ENCODE measurements at regions not wholly inside any gene's neighbourhood (a gene's known extent, or its start where the extent isn't known, plus 50 kb on each side); places are given as distances from the start of the nearest gene placed in this dataset.
A peak's percentile ranks its signal among the peaks of the same experiment; 100 is the strongest.

DNA sequence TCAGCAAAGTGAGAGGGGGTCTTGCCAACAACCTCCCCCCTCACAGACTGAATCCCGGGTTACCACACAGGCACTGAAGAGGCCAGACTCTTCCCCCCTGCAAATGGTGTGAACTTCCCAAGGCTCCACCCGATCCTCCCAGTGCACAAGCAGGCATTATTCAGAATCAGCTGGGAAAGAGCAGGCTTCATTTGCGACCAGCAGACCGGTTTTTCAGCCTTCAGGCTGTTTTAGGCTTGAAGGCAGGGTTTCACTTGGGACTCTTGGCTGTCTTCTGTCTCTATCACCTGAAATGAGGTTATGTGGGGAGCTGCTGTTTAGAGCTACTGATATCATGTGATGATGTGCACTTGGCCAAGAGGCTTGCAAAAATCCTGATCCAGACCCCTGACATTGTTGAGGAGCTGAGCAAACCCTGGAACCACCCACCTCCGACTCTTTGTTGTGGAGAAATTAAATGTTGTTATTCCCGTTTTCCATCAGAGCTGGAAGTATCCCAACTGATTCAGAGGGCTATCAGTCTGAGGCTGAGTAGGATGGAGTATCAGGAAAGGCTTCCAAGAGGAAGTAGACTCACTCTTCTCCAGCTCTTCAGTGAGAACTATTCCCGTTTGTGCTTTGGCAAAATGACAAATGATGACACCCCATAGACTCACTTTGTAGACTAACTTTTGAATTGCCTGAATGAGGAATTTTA lies 63.3 kb upstream of the ZFR start (continued):
- TF ChIP-seq, protein P1, sequence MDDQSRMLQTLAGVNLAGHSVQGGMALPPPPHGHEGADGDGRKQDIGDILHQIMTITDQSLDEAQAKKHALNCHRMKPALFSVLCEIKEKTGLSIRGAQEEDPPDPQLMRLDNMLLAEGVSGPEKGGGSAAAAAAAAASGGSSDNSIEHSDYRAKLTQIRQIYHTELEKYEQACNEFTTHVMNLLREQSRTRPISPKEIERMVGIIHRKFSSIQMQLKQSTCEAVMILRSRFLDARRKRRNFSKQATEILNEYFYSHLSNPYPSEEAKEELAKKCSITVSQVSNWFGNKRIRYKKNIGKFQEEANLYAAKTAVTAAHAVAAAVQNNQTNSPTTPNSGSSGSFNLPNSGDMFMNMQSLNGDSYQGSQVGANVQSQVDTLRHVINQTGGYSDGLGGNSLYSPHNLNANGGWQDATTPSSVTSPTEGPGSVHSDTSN (IDR thresholded peaks at IDR 0.05) = peak; percentile 73; the same call in 1 of the 2 replicates
- TF ChIP-seq FOXJ3 (CRISPR knock-in tag; IDR thresholded peaks at IDR 0.05) = no peak
- TF ChIP-seq TAF1 (IDR thresholded peaks at IDR 0.05; ENCODE audit: borderline replicate concordance, low read depth, low read length) = no peak
- no peak for TF ChIP-seq YY1 (IDR thresholded peaks at IDR 0.05; ENCODE audit: low read depth)
- TF ChIP-seq NFIC (IDR thresholded peaks at IDR 0.05; ENCODE audit: borderline replicate concordance) = peak; percentile 95
- no peak for TF ChIP-seq CHD2 (IDR thresholded peaks at IDR 0.05; ENCODE audit: low read length, partially characterized antibody)
- peak; percentile 73 for TF ChIP-seq TCF12 (IDR thresholded peaks at IDR 0.05)
- TF ChIP-seq, protein P2, sequence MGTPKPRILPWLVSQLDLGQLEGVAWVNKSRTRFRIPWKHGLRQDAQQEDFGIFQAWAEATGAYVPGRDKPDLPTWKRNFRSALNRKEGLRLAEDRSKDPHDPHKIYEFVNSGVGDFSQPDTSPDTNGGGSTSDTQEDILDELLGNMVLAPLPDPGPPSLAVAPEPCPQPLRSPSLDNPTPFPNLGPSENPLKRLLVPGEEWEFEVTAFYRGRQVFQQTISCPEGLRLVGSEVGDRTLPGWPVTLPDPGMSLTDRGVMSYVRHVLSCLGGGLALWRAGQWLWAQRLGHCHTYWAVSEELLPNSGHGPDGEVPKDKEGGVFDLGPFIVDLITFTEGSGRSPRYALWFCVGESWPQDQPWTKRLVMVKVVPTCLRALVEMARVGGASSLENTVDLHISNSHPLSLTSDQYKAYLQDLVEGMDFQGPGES (IDR thresholded peaks at IDR 0.05; ENCODE audit: low read depth, low read length) = no peak
- TF ChIP-seq RXRA (IDR thresholded peaks at IDR 0.05; ENCODE audit: borderline replicate concordance, low read depth) = peak; percentile 58; the same call in 1 of the 2 replicates
- TF ChIP-seq EZH2phosphoT487 (IDR thresholded peaks at IDR 0.05; ENCODE audit: borderline replicate concordance, low read depth) = no peak

DNA sequence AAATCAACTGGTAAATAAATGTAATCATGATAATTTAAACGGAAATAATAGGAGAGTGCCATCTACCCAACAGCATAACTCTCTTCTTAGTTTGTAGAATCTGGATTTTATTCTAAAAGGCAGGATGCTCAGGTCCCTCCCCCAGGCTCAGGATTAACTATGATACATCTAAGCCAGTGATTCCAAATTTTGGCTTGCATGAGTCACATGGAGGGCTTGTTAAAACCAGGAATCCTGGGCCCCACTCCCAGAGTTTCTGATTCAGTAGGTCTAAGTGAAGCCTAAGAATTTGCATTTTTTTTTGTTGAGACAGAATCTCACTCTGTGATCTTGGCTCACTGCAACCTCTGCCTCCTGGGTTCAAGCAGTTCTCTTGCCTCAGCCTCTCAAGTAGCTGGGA lies 62.3 kb upstream of the ZFR start:
- POLR2A ChIA-PET = interaction anchor here (0.6 kb wide), 1 partner anchor 334 kb away, joined by 3 read pairs; no protein-coding TSS in a partner anchor
- no peak for DNase-seq
- H3K27me3 ChIP-seq (ENCODE audit: insufficient read depth) = no peaks in the 10 kb centered on the region
- no peaks in the 10 kb centered on the region for H3K79me2 ChIP-seq (ENCODE audit: insufficient read depth)
- H3K36me3 ChIP-seq (replicated peaks in 1 of 2; ENCODE audit: control insufficient read depth in 1 of 2, insufficient read depth in 2 of 2, low read length in 1 of 2) = no peaks in the 10 kb centered on the region
- peak overlapping the region; percentile 87 to 93 for H3K27ac ChIP-seq (ENCODE audit: low read depth in 2 of 2, low read length in 1 of 2)
- peak overlapping the region; percentile 88; the same call in 1 of the 2 replicates for H3K4me2 ChIP-seq
- H3K4me3 ChIP-seq (ENCODE audit: low read depth in 2 of 2, low read length in 1 of 2) = peak overlapping the region in 1 of 2 experiments; percentile 45; a peak in 1 of 4 replicates
- 47% methylated on average over 1 of the region's 1 CpG for WGBS (ENCODE audit: low lambda C conversion rate)
- H3K9ac ChIP-seq = no peak overlapping the region
- peaks cover 47% of the 10 kb centered on the region for H3F3A ChIP-seq (replicated peaks; ENCODE audit: insufficient read depth)
- CTCF ChIA-PET = interaction anchor here (0.6 kb wide), 1 partner anchor 17 kb away, joined by 3 read pairs; no protein-coding TSS in a partner anchor
- H3K4me1 ChIP-seq (ENCODE audit: control insufficient read depth in 1 of 2, insufficient read depth in 2 of 2, low read depth in 1 of 2, low read length in 1 of 2) = peaks cover 30 to 32% of the 10 kb centered on the region in 2 experiments
- no peaks in the 10 kb centered on the region for H3K9me2 ChIP-seq
- H3K9me3 ChIP-seq = no peaks in the 10 kb centered on the region
- H2AFZ ChIP-seq (ENCODE audit: low read depth) = no peak overlapping the region
- no peaks in the 10 kb centered on the region for H4K20me1 ChIP-seq (ENCODE audit: insufficient read depth)
- TF ChIP-seq CHD2 (IDR thresholded peaks at IDR 0.05; ENCODE audit: low read length, partially characterized antibody) = no peak
- TF ChIP-seq GABPA (IDR thresholded peaks at IDR 0.05; ENCODE audit: low read depth) = no peak
- no peak for TF ChIP-seq POLR2AphosphoS5 (IDR thresholded peaks at IDR 0.05; ENCODE audit: low read depth, low read length)
- TF ChIP-seq TEAD4 (IDR thresholded peaks at IDR 0.05; ENCODE audit: borderline replicate concordance, insufficient read depth) = peak; percentile 75
- TF ChIP-seq ELF1 (IDR thresholded peaks at IDR 0.05) = no peak
- TF ChIP-seq, protein P2 (IDR thresholded peaks at IDR 0.05; ENCODE audit: low read depth, low read length) = no peak
- TF ChIP-seq, protein P3, sequence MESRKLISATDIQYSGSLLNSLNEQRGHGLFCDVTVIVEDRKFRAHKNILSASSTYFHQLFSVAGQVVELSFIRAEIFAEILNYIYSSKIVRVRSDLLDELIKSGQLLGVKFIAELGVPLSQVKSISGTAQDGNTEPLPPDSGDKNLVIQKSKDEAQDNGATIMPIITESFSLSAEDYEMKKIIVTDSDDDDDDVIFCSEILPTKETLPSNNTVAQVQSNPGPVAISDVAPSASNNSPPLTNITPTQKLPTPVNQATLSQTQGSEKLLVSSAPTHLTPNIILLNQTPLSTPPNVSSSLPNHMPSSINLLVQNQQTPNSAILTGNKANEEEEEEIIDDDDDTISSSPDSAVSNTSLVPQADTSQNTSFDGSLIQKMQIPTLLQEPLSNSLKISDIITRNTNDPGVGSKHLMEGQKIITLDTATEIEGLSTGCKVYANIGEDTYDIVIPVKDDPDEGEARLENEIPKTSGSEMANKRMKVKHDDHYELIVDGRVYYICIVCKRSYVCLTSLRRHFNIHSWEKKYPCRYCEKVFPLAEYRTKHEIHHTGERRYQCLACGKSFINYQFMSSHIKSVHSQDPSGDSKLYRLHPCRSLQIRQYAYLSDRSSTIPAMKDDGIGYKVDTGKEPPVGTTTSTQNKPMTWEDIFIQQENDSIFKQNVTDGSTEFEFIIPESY (IDR thresholded peaks at IDR 0.05; ENCODE audit: borderline replicate concordance, low read depth) = no peak
- TF ChIP-seq NFIC (IDR thresholded peaks at IDR 0.05; ENCODE audit: borderline replicate concordance) = peak; percentile 87
- TF ChIP-seq, protein P4, sequence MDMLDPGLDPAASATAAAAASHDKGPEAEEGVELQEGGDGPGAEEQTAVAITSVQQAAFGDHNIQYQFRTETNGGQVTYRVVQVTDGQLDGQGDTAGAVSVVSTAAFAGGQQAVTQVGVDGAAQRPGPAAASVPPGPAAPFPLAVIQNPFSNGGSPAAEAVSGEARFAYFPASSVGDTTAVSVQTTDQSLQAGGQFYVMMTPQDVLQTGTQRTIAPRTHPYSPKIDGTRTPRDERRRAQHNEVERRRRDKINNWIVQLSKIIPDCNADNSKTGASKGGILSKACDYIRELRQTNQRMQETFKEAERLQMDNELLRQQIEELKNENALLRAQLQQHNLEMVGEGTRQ (IDR thresholded peaks at IDR 0.05; ENCODE audit: borderline replicate concordance, low read depth, low read length) = no peak
- peak; percentile 51; the same call in 1 of the 2 replicates for TF ChIP-seq RXRA (IDR thresholded peaks at IDR 0.05; ENCODE audit: borderline replicate concordance, low read depth)
- no peak for TF ChIP-seq FOXM1 (IDR thresholded peaks at IDR 0.05; ENCODE audit: low read depth)
- TF ChIP-seq EZH2phosphoT487 (IDR thresholded peaks at IDR 0.05; ENCODE audit: borderline replicate concordance, low read depth) = no peak
- TF ChIP-seq, protein P5, sequence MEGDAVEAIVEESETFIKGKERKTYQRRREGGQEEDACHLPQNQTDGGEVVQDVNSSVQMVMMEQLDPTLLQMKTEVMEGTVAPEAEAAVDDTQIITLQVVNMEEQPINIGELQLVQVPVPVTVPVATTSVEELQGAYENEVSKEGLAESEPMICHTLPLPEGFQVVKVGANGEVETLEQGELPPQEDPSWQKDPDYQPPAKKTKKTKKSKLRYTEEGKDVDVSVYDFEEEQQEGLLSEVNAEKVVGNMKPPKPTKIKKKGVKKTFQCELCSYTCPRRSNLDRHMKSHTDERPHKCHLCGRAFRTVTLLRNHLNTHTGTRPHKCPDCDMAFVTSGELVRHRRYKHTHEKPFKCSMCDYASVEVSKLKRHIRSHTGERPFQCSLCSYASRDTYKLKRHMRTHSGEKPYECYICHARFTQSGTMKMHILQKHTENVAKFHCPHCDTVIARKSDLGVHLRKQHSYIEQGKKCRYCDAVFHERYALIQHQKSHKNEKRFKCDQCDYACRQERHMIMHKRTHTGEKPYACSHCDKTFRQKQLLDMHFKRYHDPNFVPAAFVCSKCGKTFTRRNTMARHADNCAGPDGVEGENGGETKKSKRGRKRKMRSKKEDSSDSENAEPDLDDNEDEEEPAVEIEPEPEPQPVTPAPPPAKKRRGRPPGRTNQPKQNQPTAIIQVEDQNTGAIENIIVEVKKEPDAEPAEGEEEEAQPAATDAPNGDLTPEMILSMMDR (IDR thresholded peaks at IDR 0.05) = no peak
- no peak for TF ChIP-seq RAD21 (IDR thresholded peaks at IDR 0.05; ENCODE audit: low read length)
- no peak for TF ChIP-seq SMC3 (IDR thresholded peaks at IDR 0.05; ENCODE audit: low read depth, low read length)
- peak; percentile 78 for TF ChIP-seq TCF12 (IDR thresholded peaks at IDR 0.05)
- no peak for TF ChIP-seq MEF2A (IDR thresholded peaks at IDR 0.05; ENCODE audit: borderline replicate concordance, low read depth)
- no peak for TF ChIP-seq NRF1 (IDR thresholded peaks at IDR 0.05; ENCODE audit: low read depth, low read length)
- no peak for TF ChIP-seq TAF1 (IDR thresholded peaks at IDR 0.05; ENCODE audit: borderline replicate concordance, low read depth, low read length)
